Stimulated activated CD4-positive, alpha-beta T cell treated with anti-CD3 and anti-CD28 coated beads, Interleukin-4, amount 100 ng/mL, for 24 hours (primary cell): ENCODE measurements at regions not wholly inside any gene's neighbourhood (a gene's known extent, or its start where the extent isn't known, plus 50 kb on each side); places are given as distances from the start of the nearest gene placed in this dataset.
A peak's percentile ranks its signal among the peaks of the same experiment; 100 is the strongest.
"Not testable (repeated sequence)": the region's sequence is repeated elsewhere in the genome, so short reads cannot be mapped to it uniquely, and the experiment has no call there.

Experiments used
- DNase-seq: peaks from one replicate; pipeline ENCODE4 v3.0.0-alpha.2; 2020

- DNase-seq, result no peak
These were observed 109.6 kb downstream of the CTNND1 start for GRCh38 chr11:57871231-57871630.

DNA sequence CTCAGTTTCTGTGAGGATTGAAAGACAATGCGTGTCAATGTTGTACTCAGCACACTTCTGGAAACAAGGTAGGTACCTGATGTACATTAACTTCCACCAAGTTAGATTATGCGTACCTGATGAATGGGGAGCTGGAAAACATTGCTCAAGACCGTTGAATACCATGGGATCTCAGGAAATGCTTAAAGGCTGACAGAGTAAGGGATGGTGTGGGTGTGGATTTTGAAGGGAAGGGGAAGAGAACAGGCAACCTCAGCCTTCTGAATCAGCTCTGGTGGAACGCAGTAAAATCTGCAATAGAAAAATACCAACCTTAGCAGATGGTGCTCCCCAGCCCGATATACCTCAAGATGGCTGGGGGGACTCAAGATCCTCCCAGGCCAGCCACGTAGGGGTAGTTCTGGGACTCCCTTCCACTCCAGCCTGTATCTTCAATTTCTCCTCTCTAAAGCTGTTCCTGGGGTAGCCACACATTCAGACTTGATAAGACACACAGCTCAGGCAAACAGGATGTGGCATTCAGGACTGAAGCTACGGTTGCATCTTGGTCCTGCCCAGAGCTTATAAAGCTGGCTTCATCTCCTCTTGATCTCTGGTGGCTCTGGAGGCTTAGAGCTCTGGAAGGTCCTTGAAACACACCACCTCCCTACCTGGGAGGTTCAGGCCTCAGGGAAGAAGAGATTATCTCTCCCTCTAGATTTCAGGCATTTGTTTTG, 111.8 kb downstream of the CTNND1 start:
- DNase-seq, result no peak

DNA sequence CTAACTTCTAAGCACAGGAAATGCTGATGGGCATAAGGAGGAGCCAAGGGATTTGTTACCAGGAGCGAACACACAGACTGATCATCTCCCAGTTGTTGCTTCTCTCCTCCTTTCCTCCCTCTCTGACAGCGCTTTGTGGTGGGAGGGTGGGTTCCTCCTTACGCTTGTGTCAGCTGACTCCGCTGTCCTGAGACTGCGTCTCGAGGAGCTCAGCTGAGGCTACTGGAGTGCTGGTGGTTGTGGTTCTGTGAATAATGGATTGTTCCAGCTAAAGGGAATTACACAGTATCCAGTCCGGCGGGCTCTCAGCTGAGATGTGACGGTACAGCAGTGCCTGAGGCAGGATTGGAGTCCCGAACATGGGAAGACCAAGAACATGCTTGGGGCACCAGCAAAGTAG, 113.4 kb downstream of the CTNND1 start:
- no peak for DNase-seq

GRCh38 chr11:57881647-57882046, 120.0 kb downstream of the CTNND1 start:
- no peak for DNase-seq

DNA sequence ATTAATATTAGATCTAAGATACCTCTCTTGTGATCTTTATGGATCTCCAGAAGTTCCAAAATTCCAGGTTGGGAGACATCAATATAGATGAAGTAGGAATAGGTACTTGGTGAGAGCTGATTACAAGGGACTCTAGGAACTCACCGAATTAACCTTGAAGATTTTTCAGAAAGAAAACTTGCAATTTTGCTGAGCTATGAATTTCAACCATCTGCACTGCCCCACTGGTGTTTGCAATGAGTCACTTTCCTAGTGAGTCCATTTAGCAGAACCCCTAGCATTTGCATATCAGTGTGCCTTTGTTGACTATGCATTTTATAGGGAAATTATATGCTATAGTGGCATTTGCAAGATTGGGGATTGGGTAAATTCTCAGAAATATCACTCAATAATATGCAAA, 122.0 kb downstream of the CTNND1 start:
- DNase-seq, result no peak

GRCh38 chr11:57885298-57886050, 123.9 kb downstream of the CTNND1 start:
- DNase-seq, result no peak

DNA sequence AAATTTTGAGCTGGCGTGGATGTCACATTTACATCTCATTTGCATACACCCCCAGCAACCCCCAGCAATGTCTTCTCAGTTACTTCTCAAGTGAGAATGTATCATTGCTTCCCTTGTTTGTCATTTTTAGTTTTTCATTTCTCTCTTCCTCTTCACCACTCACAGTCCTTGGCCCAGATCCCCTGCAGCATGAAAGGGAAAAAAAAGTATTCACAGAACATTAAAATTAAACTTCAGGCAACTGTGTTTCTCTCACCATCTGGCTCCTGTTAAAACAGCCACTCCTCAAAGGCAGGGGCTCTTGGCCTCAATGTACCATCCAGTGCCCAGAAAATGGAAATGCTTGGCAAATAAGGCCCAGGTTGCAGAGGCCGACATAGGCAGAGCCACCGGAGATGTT, 126.8 kb downstream of the CTNND1 start:
- DNase-seq, result no peak

GRCh38 chr11:57890521-57890920, 128.9 kb downstream of the CTNND1 start:
- no peak for DNase-seq

DNA sequence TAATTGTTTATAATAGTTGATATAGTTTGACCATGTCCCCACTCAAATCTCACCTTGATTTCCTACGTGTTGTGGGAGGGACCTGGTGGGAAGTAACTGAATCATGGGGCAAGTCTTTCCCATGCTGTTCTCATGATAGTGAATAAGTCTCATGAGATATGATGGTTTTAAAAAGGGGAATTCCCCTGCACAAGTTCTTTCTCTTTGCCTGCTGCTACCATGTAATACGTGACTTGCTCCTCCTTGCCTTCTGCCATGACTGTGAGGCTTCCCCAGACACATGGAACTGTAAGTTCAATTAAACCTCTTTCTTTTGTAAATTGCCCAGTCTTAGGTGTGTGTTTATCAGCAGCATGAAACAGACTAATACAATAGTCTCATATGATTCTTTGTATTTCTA, 130.5 kb upstream of the OR9Q1 start:
- not testable (repeated sequence) for DNase-seq

- DNase-seq, result no peak
These were observed 127.1 kb upstream of the OR9Q1 start for GRCh38 chr11:57896361-57897145.

DNA sequence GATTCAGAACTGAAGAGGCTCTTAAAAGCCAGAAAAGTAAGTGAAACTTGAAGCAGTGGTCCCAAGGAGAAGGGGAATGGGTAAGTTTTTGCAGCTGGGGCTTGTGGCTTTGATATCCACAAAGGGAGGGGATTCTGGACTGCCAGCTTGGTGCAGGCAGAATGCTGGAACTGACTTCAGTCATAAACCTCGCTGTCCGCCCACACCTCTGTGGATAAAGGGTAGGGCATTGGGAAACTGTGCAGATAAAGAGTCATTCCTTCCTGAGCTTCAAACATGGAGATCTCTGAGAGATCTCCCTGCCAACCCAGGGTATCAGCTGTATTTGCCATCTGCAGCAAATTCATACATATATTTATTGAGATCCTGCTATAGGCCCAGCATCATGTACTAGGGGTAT, 124.3 kb upstream of the OR9Q1 start:
- no peak for DNase-seq

DNA sequence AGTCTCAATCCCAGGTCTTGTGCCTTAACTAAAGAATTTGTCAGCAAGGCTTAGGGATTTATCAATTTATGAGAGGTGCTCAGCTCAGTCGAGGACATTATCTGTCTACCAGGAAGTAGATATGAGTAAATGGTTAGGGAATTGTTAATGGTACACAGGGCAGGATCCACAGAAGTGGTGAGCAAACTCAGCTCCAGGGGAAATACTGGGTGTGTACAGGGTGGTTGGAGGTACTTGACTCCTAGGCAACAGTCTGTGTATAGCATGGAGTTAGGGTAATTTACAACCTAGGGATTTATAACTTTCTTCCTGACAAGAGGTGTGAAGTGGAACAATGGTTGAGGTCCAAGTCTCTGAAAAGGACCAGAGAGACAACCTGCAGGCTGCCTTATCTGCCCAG, 123.4 kb upstream of the OR9Q1 start:
- no peak for DNase-seq

GRCh38 chr11:57901278-57901677, 122.4 kb upstream of the OR9Q1 start:
- no peak for DNase-seq

GRCh38 chr11:57901756-57902155, 121.9 kb upstream of the OR9Q1 start:
- no peak for DNase-seq

- no peak for DNase-seq
These were observed 120.7 kb upstream of the OR9Q1 start for GRCh38 chr11:57903011-57903410.

DNA sequence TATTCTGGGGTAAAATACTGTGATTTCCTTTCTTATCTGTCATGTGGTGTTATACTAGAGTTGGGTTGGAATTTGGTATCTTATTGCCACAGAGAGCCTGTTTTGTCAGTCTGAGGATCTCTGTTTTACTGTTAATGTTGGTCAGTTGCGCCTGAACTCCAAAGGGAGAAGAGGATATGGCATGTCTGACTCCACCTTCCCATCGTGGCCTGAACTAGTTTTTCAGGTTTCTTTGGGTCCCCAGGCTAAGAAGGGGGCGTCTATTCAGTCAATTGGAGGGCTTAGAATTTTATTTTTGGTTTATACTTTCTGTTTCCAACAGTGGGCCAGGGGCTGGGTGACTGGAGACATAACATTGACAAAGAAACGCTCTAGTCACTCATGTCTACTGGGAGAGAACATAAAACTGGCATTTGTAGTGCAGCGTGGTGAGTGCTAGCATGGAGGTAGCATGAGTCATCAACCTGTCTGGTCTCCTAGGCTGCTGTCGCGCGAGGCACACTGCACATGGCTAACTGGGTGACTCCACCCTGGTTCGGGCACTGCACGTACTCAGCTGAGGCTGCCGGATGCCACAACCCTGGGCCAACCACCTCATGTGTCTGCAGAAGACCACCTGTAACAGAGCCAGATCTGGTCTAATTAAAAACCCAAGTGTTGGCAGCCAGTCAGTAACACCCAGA, 120.1 kb upstream of the OR9Q1 start:
- DNase-seq, result peak; percentile 4

GRCh38 chr11:57904376-57904775, 119.3 kb upstream of the OR9Q1 start:
- DNase-seq, result no peak

- DNase-seq, result no peak
These were observed 118.2 kb upstream of the OR9Q1 start for GRCh38 chr11:57905439-57905838.

DNA sequence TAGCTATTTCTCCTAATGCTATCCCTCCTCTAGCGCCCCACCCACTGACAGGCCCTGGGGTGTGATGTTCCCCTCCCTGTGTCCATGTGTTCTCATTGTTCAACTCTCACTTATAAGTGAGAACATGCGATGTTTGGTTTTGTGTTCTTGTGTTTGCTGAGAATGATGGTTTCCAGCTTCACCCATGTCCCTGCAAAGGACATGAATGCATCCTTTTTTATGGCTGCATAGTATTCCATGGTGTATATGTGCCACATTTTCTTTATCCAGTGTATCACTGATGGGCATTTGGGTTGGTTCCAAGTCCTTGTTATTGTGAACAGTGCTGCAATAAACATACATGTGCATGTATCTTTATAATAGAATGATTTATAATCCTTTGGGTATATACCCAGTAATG, 115.3 kb upstream of the OR9Q1 start:
- not testable (repeated sequence) for DNase-seq

DNA sequence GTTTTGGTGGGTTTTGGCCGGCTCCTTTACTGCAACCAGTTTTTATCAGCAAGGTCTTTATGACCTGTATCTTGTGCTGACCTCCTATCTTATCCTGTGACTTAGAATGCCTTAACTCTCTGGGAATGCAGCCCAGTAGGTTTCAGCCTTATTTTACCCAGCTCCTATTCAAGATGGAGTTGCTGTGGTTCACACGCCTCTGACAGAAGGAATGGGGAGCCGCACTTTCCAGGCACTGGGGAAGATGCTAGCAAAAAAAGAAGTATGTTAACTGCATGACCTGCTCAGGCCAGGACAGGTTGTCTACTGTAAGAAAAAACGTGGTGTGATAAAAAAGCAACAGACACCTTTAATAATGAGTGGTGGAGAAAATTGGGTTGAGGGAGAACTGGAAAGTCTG, 112.2 kb upstream of the OR9Q1 start:
- not testable (repeated sequence) for DNase-seq

- DNase-seq, result no peak
These were observed 109.7 kb upstream of the OR9Q1 start for GRCh38 chr11:57913715-57914704.

GRCh38 chr11:57917632-57918031, 106.0 kb upstream of the OR9Q1 start:
- no peak for DNase-seq
